Transverse colon (tissue), 4 donors: ENCODE measurements at regions not wholly inside any gene's neighbourhood (a gene's known extent, or its start where the extent isn't known, plus 50 kb on each side); places are given as distances from the start of the nearest gene placed in this dataset.

ENCODE experiments used
- DNase-seq: peaks from one replicate; pipeline ENCODE4 v3.0.0-alpha.2; 2019
- H3K27ac ChIP-seq, 4 donors: fragments of 200-600 bp; sonication (generic); 2 replicates each; pipeline ENCODE4 v1.5.1; 2016 to 2018; ENCODE audit warnings: inconsistent platforms in 4 of 4
- H3K27me3 ChIP-seq: fragments of 200-600 bp; sonication (generic); 2 replicates; pipeline ENCODE4 v1.5.1; 2017; ENCODE audit warnings: inconsistent platforms
- H3K36me3 ChIP-seq, 4 donors: fragments of 200-600 bp; sonication (generic); 2 replicates each; pipeline ENCODE4 v1.5.1; 2017 to 2019; ENCODE audit warnings: inconsistent platforms in 4 of 4
- H3K4me1 ChIP-seq, 4 donors: fragments of 200-600 bp; sonication (generic); 2 replicates each; pipeline ENCODE4 v1.5.1; 2017 to 2020; ENCODE audit warnings: inconsistent platforms in 4 of 4
- H3K4me3 ChIP-seq, 4 donors: fragments of 200-600 bp; sonication (generic); 1 replicate in 1 of 4; 2 replicates in 3 of 4; pipeline versions ENCODE4 v1.5.1 to v1.6.1; 2017 to 2019; ENCODE audit warnings: inconsistent platforms in 4 of 4
- H3K9me3 ChIP-seq, 2 donors: fragments of 200-600 bp; sonication (generic); 2 replicates each; pipeline ENCODE4 v1.5.1; 2017 to 2019; ENCODE audit warnings: inconsistent platforms in 2 of 2
- EP300 ChIP-seq: sonication (generic); formaldehyde crosslinking; IDR thresholded peaks from one replicate; pipeline ENCODE4 v1.6.1; 2017; ENCODE audit warnings: antibody characterized with exemption, low read depth
- POLR2A ChIP-seq: fragments of 450-650 bp; IDR thresholded peaks from one replicate; pipeline ENCODE4 v1.6.1; 2016; ENCODE audit warnings: antibody characterized with exemption, mild to moderate bottlenecking, moderate library complexity
- POLR2AphosphoS5 ChIP-seq, 3 donors: sonication (generic); formaldehyde crosslinking; IDR thresholded peaks; one replicate each; pipeline ENCODE4 v1.6.1; 2016; ENCODE audit warnings: antibody characterized with exemption in 3 of 3
- WGBS, 2 donors: methylation state at CpG; one replicate each; pipeline ENCODE4 v1.1.5; 2018; ENCODE audit warnings: low coverage in 1 of 2; 5-methylcytosine and 5-hydroxymethylcytosine counted together
- in situ Hi-C, 4 donors: fragments of 200-750 bp; cut with MboI; loops; one replicate each; pipeline versions ENCODE4 v1.15.0 to v1.15.1; 2017; ENCODE audit warnings: low sequenced_read_pairs in 3 of 4, low pct_ligation_motif_present in 1 of 4, low pct_unique_long_range_greater_than_20kb in 1 of 4
- intact Hi-C: fragments of 100-400 bp; cut with DNase I; formaldehyde crosslinking; loops from one replicate; pipeline ENCODE4 v1.15.1; 2023; ENCODE audit warnings: low total_unique reads
- TF ChIP-seq, protein P1 (sequence below), 5 experiments: fragments of 200-600 bp in 3 of 5; fragments of 450-650 bp in 2 of 5; sonication (generic) in 3 of 5; IDR thresholded peaks; 1 replicate in 2 of 5; 2 replicates in 3 of 5; pipeline ENCODE4 v1.5.1; 2016 to 2017; ENCODE audit warnings: antibody characterized with exemption in 5 of 5, inconsistent platforms in 3 of 5, mild to moderate bottlenecking in 2 of 5, moderate library complexity in 1 of 5

GRCh38 chr6:139812939-139813338, 438.5 kb upstream of the CITED2 start:
- in situ Hi-C loops = no loop called here
- Histone ChIP-seq H3K27me3 (no peaks in the 10 kb centered on the region), H3K4me3 (no peak overlapping the region), H3K4me1 (no peaks in the 10 kb centered on the region), H3K9me3 (no peaks in the 10 kb centered on the region), H3K36me3 (no peaks in the 10 kb centered on the region), H3K27ac (no peak overlapping the region)
- TF ChIP-seq POLR2AphosphoS5 (IDR thresholded peaks at IDR 0.05) (no peak), EP300 (no peak), POLR2A (no peak)
- TF ChIP-seq, protein P1, sequence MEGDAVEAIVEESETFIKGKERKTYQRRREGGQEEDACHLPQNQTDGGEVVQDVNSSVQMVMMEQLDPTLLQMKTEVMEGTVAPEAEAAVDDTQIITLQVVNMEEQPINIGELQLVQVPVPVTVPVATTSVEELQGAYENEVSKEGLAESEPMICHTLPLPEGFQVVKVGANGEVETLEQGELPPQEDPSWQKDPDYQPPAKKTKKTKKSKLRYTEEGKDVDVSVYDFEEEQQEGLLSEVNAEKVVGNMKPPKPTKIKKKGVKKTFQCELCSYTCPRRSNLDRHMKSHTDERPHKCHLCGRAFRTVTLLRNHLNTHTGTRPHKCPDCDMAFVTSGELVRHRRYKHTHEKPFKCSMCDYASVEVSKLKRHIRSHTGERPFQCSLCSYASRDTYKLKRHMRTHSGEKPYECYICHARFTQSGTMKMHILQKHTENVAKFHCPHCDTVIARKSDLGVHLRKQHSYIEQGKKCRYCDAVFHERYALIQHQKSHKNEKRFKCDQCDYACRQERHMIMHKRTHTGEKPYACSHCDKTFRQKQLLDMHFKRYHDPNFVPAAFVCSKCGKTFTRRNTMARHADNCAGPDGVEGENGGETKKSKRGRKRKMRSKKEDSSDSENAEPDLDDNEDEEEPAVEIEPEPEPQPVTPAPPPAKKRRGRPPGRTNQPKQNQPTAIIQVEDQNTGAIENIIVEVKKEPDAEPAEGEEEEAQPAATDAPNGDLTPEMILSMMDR (IDR thresholded peaks at IDR 0.05) = no peak
- intact Hi-C loops = no loop called here
- no peak for DNase-seq
- 80% methylated on average over 3 of the region's 3 CpGs for whole genome bisulfite sequencing, 2 donors

DNA sequence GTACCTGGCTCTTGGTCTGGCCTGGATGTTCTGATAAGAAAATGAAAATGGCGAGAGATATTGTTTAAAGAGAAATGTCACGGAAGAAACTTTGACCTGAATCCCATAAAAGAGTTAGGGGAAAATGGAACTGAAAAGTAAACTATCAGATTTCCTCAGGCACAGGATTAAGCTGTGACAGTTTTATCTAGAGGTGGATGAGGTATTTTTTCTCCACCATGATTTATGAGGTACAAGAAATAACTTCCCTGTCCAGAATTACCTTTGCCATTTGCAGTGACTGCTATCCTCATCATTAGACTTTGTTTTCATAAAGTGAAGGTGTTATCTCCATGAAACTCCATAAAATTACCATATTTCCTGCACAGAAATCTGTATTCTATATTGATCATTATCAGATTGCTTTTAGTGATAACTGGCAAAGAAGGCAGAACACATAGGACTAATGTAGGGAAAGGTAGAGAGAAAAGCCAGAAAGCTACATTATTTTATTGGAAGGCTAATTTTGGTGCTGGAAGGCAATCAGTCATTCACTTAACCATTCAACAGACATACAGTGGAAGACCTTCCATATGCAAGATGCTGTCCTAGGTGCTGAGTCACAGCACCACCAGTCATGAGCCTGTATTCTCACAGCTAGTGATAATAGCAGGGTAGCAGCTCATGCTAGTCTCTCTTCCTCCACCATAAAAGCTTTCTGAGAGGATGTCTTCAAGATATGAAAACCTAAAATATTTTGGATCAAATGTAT, 427.3 kb upstream of the CITED2 start:
- Histone ChIP-seq H3K4me3 (no peak overlapping the region), H3K27ac (no peak overlapping the region), H3K9me3 (no peaks in the 10 kb centered on the region), H3K4me1 (no peaks in the 10 kb centered on the region), H3K27me3 (no peaks in the 10 kb centered on the region), H3K36me3 (no peaks in the 10 kb centered on the region)
- in situ Hi-C loops = no loop called here
- DNase-seq = no peak
- WGBS, 2 donors = 52 to 55% methylated on average over 2 of the region's 2 CpGs
- TF ChIP-seq, protein P1 (IDR thresholded peaks at IDR 0.05) = no peak
- intact Hi-C loops = no loop called here

GRCh38 chr6:139800837-139801236, 426.4 kb upstream of the CITED2 start:
- WGBS, 2 donors = 67 to 86% methylated on average over 1 of the region's 1 CpG
- TF ChIP-seq POLR2AphosphoS5 (IDR thresholded peaks at IDR 0.05) (no peak), POLR2A (no peak), EP300 (no peak)
- TF ChIP-seq, protein P1 (IDR thresholded peaks at IDR 0.05) = no peak
- H3K4me3 ChIP-seq = no peak overlapping the region
- no peak for DNase-seq
- no peaks in the 10 kb centered on the region for H3K27me3 ChIP-seq
- no peaks in the 10 kb centered on the region for H3K9me3 ChIP-seq
- in situ Hi-C loops (no loop called here), intact Hi-C loops (no loop called here)
- no peaks in the 10 kb centered on the region for H3K4me1 ChIP-seq
- H3K36me3 ChIP-seq = no peaks in the 10 kb centered on the region
- H3K27ac ChIP-seq = no peak overlapping the region

DNA sequence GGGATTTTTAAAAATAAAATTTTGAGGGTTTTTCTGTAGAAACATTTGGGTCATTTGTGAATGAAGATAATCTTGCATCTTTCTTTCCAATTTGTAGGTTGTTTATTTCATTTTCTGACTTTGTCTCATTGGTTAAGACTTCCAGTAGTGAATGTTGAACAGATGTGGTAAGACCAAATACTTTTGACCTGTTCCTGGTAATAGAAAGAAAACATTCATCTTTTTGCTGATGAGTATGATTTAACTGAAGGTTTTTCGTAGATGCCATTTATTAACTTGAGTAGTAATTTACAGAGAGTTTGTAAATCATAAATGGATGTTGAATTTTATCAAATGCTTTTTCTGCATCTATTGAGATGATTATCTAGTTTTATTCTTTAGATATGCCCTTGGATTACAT, 416.1 kb upstream of the CITED2 start:
- in situ Hi-C loops = no loop called here
- intact Hi-C loops = no loop called here
- Histone ChIP-seq H3K36me3 (no peaks in the 10 kb centered on the region), H3K27ac (no peak overlapping the region), H3K9me3 (no peaks in the 10 kb centered on the region), H3K4me3 (no peak overlapping the region), H3K27me3 (no peaks in the 10 kb centered on the region), H3K4me1 (no peaks in the 10 kb centered on the region)
- WGBS, 2 donors = 75 to 90% methylated on average over 1 of the region's 1 CpG
- no peak for TF ChIP-seq POLR2AphosphoS5 (IDR thresholded peaks at IDR 0.05)
- TF ChIP-seq, protein P1 (IDR thresholded peaks at IDR 0.05) = no peak
- no peak for TF ChIP-seq POLR2A
- TF ChIP-seq EP300 = no peak
- DNase-seq = no peak
